Upper lobe of left lung (tissue), 6 donors: ENCODE measurements at regions not wholly inside any gene's neighbourhood (a gene's known extent, or its start where the extent isn't known, plus 50 kb on each side); places are given as distances from the start of the nearest gene placed in this dataset.
"Not testable (repeated sequence)": the region's sequence is repeated elsewhere in the genome, so short reads cannot be mapped to it uniquely, and the experiment has no call there.

Experiments
- ATAC-seq, 2 donors: fragments of 200-7000 bp; cut with Tn5 transposase; one replicate each; pipeline ENCODE4 v1.9.1; 2022; ENCODE audit warnings: mild to moderate bottlenecking in 2 of 2, moderate library complexity in 2 of 2; ENCODE audit not compliant: low FRiP score in 2 of 2
- DNase-seq, 2 donors: peaks; one replicate each; pipeline ENCODE4 v3.0.0-alpha.2; 2019 to 2020
- H3K27ac ChIP-seq, 4 donors: fragments of 200-600 bp; sonication (generic); one replicate each; pipeline ENCODE4 v1.5.1; 2016 to 2019
- H3K27me3 ChIP-seq, 4 donors: fragments of 200-600 bp; sonication (generic); one replicate each; pipeline ENCODE4 v1.5.1; 2017 to 2019
- H3K36me3 ChIP-seq, 4 donors: fragments of 200-600 bp; sonication (generic); one replicate each; pipeline ENCODE4 v1.5.1; 2016 to 2019
- H3K4me1 ChIP-seq, 4 donors: fragments of 200-600 bp; sonication (generic); one replicate each; pipeline ENCODE4 v1.5.1; 2018 to 2019
- H3K4me3 ChIP-seq, 4 donors: fragments of 200-600 bp; sonication (generic); one replicate each; pipeline ENCODE4 v1.5.1; 2017 to 2019; ENCODE audit warnings: mild to moderate bottlenecking in 2 of 4, moderate library complexity in 1 of 4
- H3K9me3 ChIP-seq, 4 donors: fragments of 200-600 bp; sonication (generic); one replicate each; pipeline ENCODE4 v1.5.1; 2018 to 2019
- CTCF ChIP-seq, 6 experiments: fragments of 450-650 bp in 4 of 6; fragments of 200-600 bp in 2 of 6; sonication (generic) in 2 of 6; IDR thresholded peaks; one replicate each; pipeline ENCODE4 v1.5.1; 2016 to 2019; ENCODE audit warnings: antibody characterized with exemption in 6 of 6
- EP300 ChIP-seq, 4 donors: sonication (generic); formaldehyde crosslinking; IDR thresholded peaks; one replicate each; pipeline ENCODE4 v1.5.1; 2017; ENCODE audit warnings: antibody characterized with exemption in 4 of 4, control low read depth in 2 of 4
- POLR2A ChIP-seq, 4 donors: fragments of 450-650 bp; IDR thresholded peaks; one replicate each; pipeline ENCODE4 v1.5.1; 2016 to 2017; ENCODE audit warnings: antibody characterized with exemption in 4 of 4, mild to moderate bottlenecking in 2 of 4
- POLR2AphosphoS5 ChIP-seq, 2 donors: sonication (generic); formaldehyde crosslinking; IDR thresholded peaks; one replicate each; pipeline ENCODE4 v1.5.1; 2017; ENCODE audit warnings: antibody characterized with exemption in 2 of 2
- WGBS, 2 donors: methylation state at CpG; one replicate each; pipeline ENCODE4 v1.1.5; 2017 to 2018; 5-methylcytosine and 5-hydroxymethylcytosine counted together
- donor health status: DM: no; HTN: no; CAD: no; lungs with moderate emphysema.
- donor health status: DM: no; HTN: yes; CAD: no; lungs with severe emphysema.

GRCh38 chr4:3896441-3896840, 130.3 kb downstream of the ADRA2C start:
- Histone ChIP-seq H3K4me1 (no peaks in the 10 kb centered on the region), H3K4me3 (no peak overlapping the region), H3K9me3 (no peaks in the 10 kb centered on the region), H3K27me3 (no peaks in the 10 kb centered on the region), H3K36me3 (no peaks in the 10 kb centered on the region), H3K27ac (no peak overlapping the region)
- no peak for ATAC-seq
- no peak for TF ChIP-seq EP300 (IDR thresholded peaks at IDR 0.05)
- TF ChIP-seq POLR2A (IDR thresholded peaks at IDR 0.05) = no peak
- TF ChIP-seq CTCF (IDR thresholded peaks at IDR 0.05) = no peak
- no peak for TF ChIP-seq POLR2AphosphoS5 (IDR thresholded peaks at IDR 0.05)
- 69 to 75% methylated on average over 6 of the region's 6 CpGs for WGBS, 2 donors
- no peak for DNase-seq

GRCh38 chr4:3896871-3897578, 130.8 kb downstream of the ADRA2C start:
- H3K27ac ChIP-seq, H3K4me1 ChIP-seq, H3K36me3 ChIP-seq: not testable (repeated sequence)

GRCh38 chr4:3898098-3898497, 131.9 kb downstream of the ADRA2C start:
- Histone ChIP-seq H3K9me3 (no peaks in the 10 kb centered on the region), H3K27ac (no peak overlapping the region)

More at GRCh38 chr4:3896871-3897578, 130.8 kb downstream of the ADRA2C start:
- not testable (repeated sequence) for ATAC-seq, H3K4me3 ChIP-seq, DNase-seq, H3K27me3 ChIP-seq, H3K9me3 ChIP-seq
- WGBS, 2 donors = 88 to 91% methylated on average over 20 of the region's 20 CpGs

GRCh38 chr4:3898928-3899327, 132.7 kb downstream of the ADRA2C start:
- not testable (repeated sequence) for H3K27ac ChIP-seq, ATAC-seq, DNase-seq, H3K9me3 ChIP-seq, H3K36me3 ChIP-seq, H3K4me3 ChIP-seq, H3K27me3 ChIP-seq, H3K4me1 ChIP-seq
- 89 to 92% methylated on average over 10 of the region's 10 CpGs for whole genome bisulfite sequencing, 2 donors

More at GRCh38 chr4:3898098-3898497, 131.9 kb downstream of the ADRA2C start:
- 81 to 84% methylated on average over 19 of the region's 19 CpGs for WGBS, 2 donors
- Histone ChIP-seq H3K4me3 (no peak overlapping the region), H3K36me3 (no peaks in the 10 kb centered on the region), H3K27me3 (no peaks in the 10 kb centered on the region), H3K4me1 (no peaks in the 10 kb centered on the region)
- DNase-seq (peak in 1 of 2 donors; percentile 70), ATAC-seq (no peak)
- TF ChIP-seq POLR2A (IDR thresholded peaks at IDR 0.05) = no peak

- not testable (repeated sequence) for H3K4me1 ChIP-seq, H3K27me3 ChIP-seq, H3K9me3 ChIP-seq, H3K4me3 ChIP-seq, H3K27ac ChIP-seq, DNase-seq, ATAC-seq, H3K36me3 ChIP-seq
- WGBS, 2 donors = 65 to 67% methylated on average over 14 to 15 of the region's 15 CpGs
Observed at GRCh38 chr4:3904264-3904955, 138.2 kb downstream of the ADRA2C start.

- not testable (repeated sequence) for DNase-seq, H3K4me1 ChIP-seq, H3K36me3 ChIP-seq, H3K4me3 ChIP-seq, H3K9me3 ChIP-seq, ATAC-seq, H3K27ac ChIP-seq, H3K27me3 ChIP-seq
- 92 to 93% methylated on average over 3 of the region's 3 CpGs for WGBS, 2 donors
Observed at GRCh38 chr4:3909616-3910015, 143.4 kb downstream of the ADRA2C start.

- not testable (repeated sequence) for H3K36me3 ChIP-seq, H3K9me3 ChIP-seq, H3K4me1 ChIP-seq, DNase-seq, ATAC-seq, H3K27ac ChIP-seq, H3K27me3 ChIP-seq, H3K4me3 ChIP-seq
- WGBS, 2 donors = 68 to 71% methylated on average over 11 to 14 of the region's 14 CpGs
Observed at GRCh38 chr4:3910161-3910950, 144.2 kb downstream of the ADRA2C start.
